ENCODE measurements at regions not wholly inside any gene's neighbourhood (a gene's known extent, or its start where the extent isn't known, plus 50 kb on each side); places are given as distances from the start of the nearest gene placed in this dataset.

DNA sequence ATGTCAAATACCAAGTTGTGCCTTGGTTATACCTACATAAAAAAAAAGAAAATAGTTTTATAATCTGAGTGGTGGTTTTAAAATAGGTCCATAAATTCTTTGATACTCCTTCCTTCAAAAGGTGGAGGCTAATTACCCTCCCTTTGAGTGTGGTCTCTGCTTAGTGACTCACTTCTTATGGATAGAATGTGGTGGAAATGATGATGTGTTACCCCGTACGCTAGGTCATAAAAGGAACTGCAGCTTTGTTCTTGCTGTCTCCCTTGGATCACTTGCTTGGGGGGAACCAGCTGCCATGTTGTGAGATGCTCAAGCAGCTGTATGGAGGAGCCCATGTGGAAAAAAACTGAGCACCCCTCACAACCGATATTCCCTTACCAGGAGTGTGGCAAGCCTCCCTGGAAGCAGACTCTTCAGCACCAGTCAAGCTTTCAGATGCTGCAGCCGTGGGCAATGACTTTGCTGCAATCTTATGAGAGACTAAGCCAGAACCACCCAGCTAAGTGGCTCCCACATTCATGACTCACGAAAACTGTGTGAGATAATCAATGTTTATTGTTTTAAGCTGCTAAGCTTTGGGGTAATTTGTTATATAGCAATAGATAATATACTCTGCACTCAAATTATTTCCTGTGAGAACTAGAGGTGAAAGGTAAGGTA is 195.0 kb upstream of the GATB start:
- Histone ChIP-seq H3K79me2 (ENCODE audit: insufficient read depth, low read length) (no peaks in the 10 kb centered on the region), H4K20me1 (ENCODE audit: insufficient read depth, low read length, poor library complexity, severe bottlenecking) (no peaks in the 10 kb centered on the region)

DNA sequence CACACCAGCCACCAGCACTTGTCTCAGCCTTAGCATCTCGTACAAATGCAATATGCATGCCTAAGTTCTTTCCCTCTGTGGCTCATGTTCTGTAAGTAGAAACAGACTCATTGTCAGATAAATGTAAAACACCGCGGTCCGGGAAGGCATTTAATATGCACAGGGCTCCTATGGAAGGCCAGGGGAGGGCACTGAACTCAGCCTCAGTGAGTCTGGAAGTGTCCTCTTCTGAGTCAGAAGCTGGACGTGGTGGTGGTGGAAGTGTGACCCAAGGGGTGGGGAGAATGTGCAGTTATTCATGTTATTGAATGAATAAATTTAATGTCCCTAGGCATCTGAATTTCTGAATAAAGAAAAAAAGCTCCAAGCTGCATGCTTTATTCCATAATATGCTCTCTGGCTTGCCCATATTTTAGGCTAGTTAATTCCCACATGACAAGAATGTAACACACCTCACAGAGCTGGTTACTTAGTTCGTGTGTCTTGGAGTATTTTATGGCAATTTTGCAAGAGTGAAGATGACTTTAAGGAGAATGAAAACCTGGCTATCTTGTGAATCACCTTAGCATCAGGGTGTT is 193.1 kb upstream of the GATB start:
- H3K27me3 ChIP-seq (ENCODE audit: insufficient read depth, low read length, poor library complexity, severe bottlenecking) = no peaks in the 10 kb centered on the region
- TF ChIP-seq, protein P1, sequence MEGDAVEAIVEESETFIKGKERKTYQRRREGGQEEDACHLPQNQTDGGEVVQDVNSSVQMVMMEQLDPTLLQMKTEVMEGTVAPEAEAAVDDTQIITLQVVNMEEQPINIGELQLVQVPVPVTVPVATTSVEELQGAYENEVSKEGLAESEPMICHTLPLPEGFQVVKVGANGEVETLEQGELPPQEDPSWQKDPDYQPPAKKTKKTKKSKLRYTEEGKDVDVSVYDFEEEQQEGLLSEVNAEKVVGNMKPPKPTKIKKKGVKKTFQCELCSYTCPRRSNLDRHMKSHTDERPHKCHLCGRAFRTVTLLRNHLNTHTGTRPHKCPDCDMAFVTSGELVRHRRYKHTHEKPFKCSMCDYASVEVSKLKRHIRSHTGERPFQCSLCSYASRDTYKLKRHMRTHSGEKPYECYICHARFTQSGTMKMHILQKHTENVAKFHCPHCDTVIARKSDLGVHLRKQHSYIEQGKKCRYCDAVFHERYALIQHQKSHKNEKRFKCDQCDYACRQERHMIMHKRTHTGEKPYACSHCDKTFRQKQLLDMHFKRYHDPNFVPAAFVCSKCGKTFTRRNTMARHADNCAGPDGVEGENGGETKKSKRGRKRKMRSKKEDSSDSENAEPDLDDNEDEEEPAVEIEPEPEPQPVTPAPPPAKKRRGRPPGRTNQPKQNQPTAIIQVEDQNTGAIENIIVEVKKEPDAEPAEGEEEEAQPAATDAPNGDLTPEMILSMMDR (conservative IDR thresholded peaks at IDR 0.05; ENCODE audit: low read length) = no peak
- no peak for TF ChIP-seq EZH2phosphoT487 (IDR thresholded peaks at IDR 0.05; ENCODE audit: borderline replicate concordance)
- H3K9me3 ChIP-seq (ENCODE audit: insufficient read depth, low read depth, low read length) = no peaks in the 10 kb centered on the region
- H3K4me3 ChIP-seq (ENCODE audit: low read length, poor library complexity, severe bottlenecking) = no peak overlapping the region
- no peaks in the 10 kb centered on the region for H3K36me3 ChIP-seq (ENCODE audit: insufficient read depth, low read length)
- H3K9ac ChIP-seq (ENCODE audit: low read depth, low read length, poor library complexity, severe bottlenecking) = no peak overlapping the region
- no peaks in the 10 kb centered on the region for H3K9me2 ChIP-seq (replicated peaks; ENCODE audit: low read depth, low read length)
- H2AFZ ChIP-seq (ENCODE audit: low read length) = no peak overlapping the region
- no peaks in the 10 kb centered on the region for H4K20me1 ChIP-seq (ENCODE audit: insufficient read depth, low read length, poor library complexity, severe bottlenecking)
- H3F3A ChIP-seq (ENCODE audit: low read depth) = no peaks in the 10 kb centered on the region
- H3K79me2 ChIP-seq (ENCODE audit: insufficient read depth, low read length) = no peaks in the 10 kb centered on the region
- no peak overlapping the region for H3K4me2 ChIP-seq (ENCODE audit: low read depth, low read length, poor library complexity, severe bottlenecking)
- H3K4me1 ChIP-seq (ENCODE audit: insufficient read depth, low read length, poor library complexity, severe bottlenecking) = no peaks in the 10 kb centered on the region

More for the DNA sequence above, 195.0 kb upstream of the GATB start:
- Histone ChIP-seq H3F3A (ENCODE audit: low read depth) (no peaks in the 10 kb centered on the region), H3K4me1 (ENCODE audit: insufficient read depth, low read length, poor library complexity, severe bottlenecking) (no peaks in the 10 kb centered on the region), H3K9me2 (replicated peaks; ENCODE audit: low read depth, low read length) (no peaks in the 10 kb centered on the region), H3K4me2 (ENCODE audit: low read depth, low read length, poor library complexity, severe bottlenecking) (no peak overlapping the region), H2AFZ (ENCODE audit: low read length) (no peak overlapping the region), H3K27me3 (ENCODE audit: insufficient read depth, low read length, poor library complexity, severe bottlenecking) (no peaks in the 10 kb centered on the region), H3K9ac (ENCODE audit: low read depth, low read length, poor library complexity, severe bottlenecking) (no peak overlapping the region), H3K9me3 (ENCODE audit: insufficient read depth, low read depth, low read length) (no peaks in the 10 kb centered on the region), H3K4me3 (ENCODE audit: low read length, poor library complexity, severe bottlenecking) (no peak overlapping the region), H3K36me3 (ENCODE audit: insufficient read depth, low read length) (no peaks in the 10 kb centered on the region)
- TF ChIP-seq, protein P1 (conservative IDR thresholded peaks at IDR 0.05; ENCODE audit: low read length) = no peak
- no peak for TF ChIP-seq EZH2phosphoT487 (IDR thresholded peaks at IDR 0.05; ENCODE audit: borderline replicate concordance)

DNA sequence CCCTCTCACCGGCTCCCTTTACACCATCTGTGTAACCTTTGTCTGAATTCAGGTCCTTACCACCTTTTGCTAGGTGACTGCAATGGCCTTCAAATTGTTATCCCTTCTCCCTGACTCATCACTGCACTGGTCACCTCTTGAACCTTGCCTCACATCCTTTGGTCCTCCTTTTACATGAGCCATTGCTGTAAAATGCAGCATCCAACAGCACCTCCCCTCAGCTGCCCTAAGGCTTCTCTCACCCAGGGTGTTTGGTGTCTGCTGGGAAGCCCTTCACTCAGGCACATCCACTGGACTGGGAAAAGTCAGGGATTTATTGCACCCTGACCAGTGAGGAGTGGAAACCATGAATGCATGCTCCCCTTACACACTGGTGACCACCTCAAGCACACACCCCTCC is 192.5 kb upstream of the GATB start:
- no peak overlapping the region for H3K4me2 ChIP-seq (ENCODE audit: low read depth, low read length, poor library complexity, severe bottlenecking)
- H3K36me3 ChIP-seq (ENCODE audit: insufficient read depth, low read length) = no peaks in the 10 kb centered on the region
- no peaks in the 10 kb centered on the region for H3K4me1 ChIP-seq (ENCODE audit: insufficient read depth, low read length, poor library complexity, severe bottlenecking)
- H3K27me3 ChIP-seq (ENCODE audit: insufficient read depth, low read length, poor library complexity, severe bottlenecking) = no peaks in the 10 kb centered on the region
- H3K9me3 ChIP-seq (ENCODE audit: insufficient read depth, low read depth, low read length) = no peaks in the 10 kb centered on the region
- no peak overlapping the region for H3K9ac ChIP-seq (ENCODE audit: low read depth, low read length, poor library complexity, severe bottlenecking)
- no peak overlapping the region for H2AFZ ChIP-seq (ENCODE audit: low read length)
- no peaks in the 10 kb centered on the region for H3F3A ChIP-seq (ENCODE audit: low read depth)
- no peaks in the 10 kb centered on the region for H3K9me2 ChIP-seq (replicated peaks; ENCODE audit: low read depth, low read length)
- H4K20me1 ChIP-seq (ENCODE audit: insufficient read depth, low read length, poor library complexity, severe bottlenecking) = no peaks in the 10 kb centered on the region
- H3K4me3 ChIP-seq (ENCODE audit: low read length, poor library complexity, severe bottlenecking) = no peak overlapping the region
- no peaks in the 10 kb centered on the region for H3K79me2 ChIP-seq (ENCODE audit: insufficient read depth, low read length)
- no peak for TF ChIP-seq EZH2phosphoT487 (IDR thresholded peaks at IDR 0.05; ENCODE audit: borderline replicate concordance)
- TF ChIP-seq, protein P1 (conservative IDR thresholded peaks at IDR 0.05; ENCODE audit: low read length) = no peak

All from Loucy (cell line).